Neural crest cell (in vitro differentiated cells): ENCODE measurements at regions not wholly inside any gene's neighbourhood (a gene's known extent, or its start where the extent isn't known, plus 50 kb on each side); places are given as distances from the start of the nearest gene placed in this dataset.

ENCODE experiments used
- DNase-seq: peaks from one replicate; pipeline ENCODE4 v3.0.0; 2021; ENCODE audit warnings: low read depth, mixed read lengths, low spot score
- H3K27ac Mint-ChIP-seq: one replicate; pipeline ENCODE4 v1.8.0; 2021; ENCODE audit warnings: mild to moderate bottlenecking, mixed read lengths; ENCODE audit not compliant: unreplicated experiment
- H3K27me3 Mint-ChIP-seq: 2 replicates; pipeline ENCODE4 v1.8.0; 2021; ENCODE audit warnings: low read depth, mild to moderate bottlenecking, mixed read lengths
- H3K36me3 Mint-ChIP-seq: 2 replicates; pipeline ENCODE4 v1.8.0; 2021; ENCODE audit warnings: low read depth, mild to moderate bottlenecking, mixed read lengths
- H3K4me1 Mint-ChIP-seq: 2 replicates; pipeline ENCODE4 v1.8.0; 2021; ENCODE audit warnings: mixed read lengths
- H3K4me3 Mint-ChIP-seq: one replicate; pipeline ENCODE4 v1.8.0; 2021; ENCODE audit warnings: mild to moderate bottlenecking, mixed read lengths
- H3K9me3 Mint-ChIP-seq: 2 replicates; pipeline ENCODE4 v1.8.0; 2021; ENCODE audit warnings: mixed read lengths
- CTCF ChIP-seq: fragments of 200-600 bp; sonication (generic); conservative IDR thresholded peaks from 2 replicates; pipeline ENCODE4 v1.5.0; 2021; ENCODE audit warnings: antibody characterized with exemption, mild to moderate bottlenecking

GRCh38 chr3:124322309-124322880 is 330.5 kb upstream of the ROPN1 start:
- no peaks in the 10 kb centered on the region for H3K4me1 Mint-ChIP-seq
- no peaks in the 10 kb centered on the region for H3K9me3 Mint-ChIP-seq
- no peak overlapping the region for H3K4me3 Mint-ChIP-seq
- H3K36me3 Mint-ChIP-seq = no peaks in the 10 kb centered on the region
- H3K27ac Mint-ChIP-seq = no peak overlapping the region
- no peak for TF ChIP-seq CTCF
- no peaks in the 10 kb centered on the region for H3K27me3 Mint-ChIP-seq
- no peak for DNase-seq

- H3K9me3 Mint-ChIP-seq = no peaks in the 10 kb centered on the region
- H3K27me3 Mint-ChIP-seq = no peaks in the 10 kb centered on the region
These were observed 331.0 kb upstream of the ROPN1 start for GRCh38 chr3:124322966-124323365.

GRCh38 chr3:124325248-124325647 is 333.3 kb upstream of the ROPN1 start:
- no peaks in the 10 kb centered on the region for H3K4me1 Mint-ChIP-seq
- peaks cover 6% of the 10 kb centered on the region for H3K36me3 Mint-ChIP-seq
- no peaks in the 10 kb centered on the region for H3K9me3 Mint-ChIP-seq
- TF ChIP-seq CTCF = no peak
- H3K27ac Mint-ChIP-seq = peak overlapping the region; percentile 60
- no peaks in the 10 kb centered on the region for H3K27me3 Mint-ChIP-seq
- no peak overlapping the region for H3K4me3 Mint-ChIP-seq
- no peak for DNase-seq

More at GRCh38 chr3:124322966-124323365, 331.0 kb upstream of the ROPN1 start:
- no peak for DNase-seq
- H3K36me3 Mint-ChIP-seq = no peaks in the 10 kb centered on the region
- H3K27ac Mint-ChIP-seq = no peak overlapping the region
- H3K4me3 Mint-ChIP-seq = no peak overlapping the region
- no peaks in the 10 kb centered on the region for H3K4me1 Mint-ChIP-seq
- TF ChIP-seq CTCF = no peak

DNA sequence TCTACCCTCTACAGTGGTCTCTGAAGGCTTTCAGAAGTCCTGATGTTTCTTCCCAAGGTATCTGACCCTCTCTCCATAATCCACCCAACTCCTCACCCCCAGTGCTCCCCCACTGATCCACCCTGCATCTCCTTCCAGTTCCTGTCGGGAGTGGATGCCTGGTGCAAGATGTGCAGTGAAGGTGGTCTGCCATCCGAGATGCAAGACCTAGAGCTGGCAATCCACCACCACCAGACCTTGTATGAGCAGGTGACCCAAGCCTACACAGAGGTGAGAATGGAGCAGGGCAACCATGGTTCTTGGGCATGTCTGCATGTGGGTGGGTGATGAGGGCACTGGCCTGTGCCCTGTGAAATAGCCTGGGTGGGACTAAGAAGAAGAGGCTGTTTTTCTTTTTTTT is 337.8 kb upstream of the ROPN1 start:
- H3K4me1 Mint-ChIP-seq = no peaks in the 10 kb centered on the region
- H3K4me3 Mint-ChIP-seq = no peak overlapping the region
- H3K36me3 Mint-ChIP-seq = peaks cover 10% of the 10 kb centered on the region
- H3K27me3 Mint-ChIP-seq = no peaks in the 10 kb centered on the region
- H3K9me3 Mint-ChIP-seq = no peaks in the 10 kb centered on the region
- no peak overlapping the region for H3K27ac Mint-ChIP-seq
- TF ChIP-seq CTCF = no peak
- no peak for DNase-seq

GRCh38 chr3:124333931-124334640 is 342.2 kb upstream of the ROPN1 start:
- peaks cover 5% of the 10 kb centered on the region for H3K4me1 Mint-ChIP-seq
- no peak for DNase-seq
- peaks cover 8% of the 10 kb centered on the region for H3K36me3 Mint-ChIP-seq
- H3K9me3 Mint-ChIP-seq = no peaks in the 10 kb centered on the region
- H3K27me3 Mint-ChIP-seq = no peaks in the 10 kb centered on the region
- no peak for TF ChIP-seq CTCF
- H3K27ac Mint-ChIP-seq = no peak overlapping the region
- H3K4me3 Mint-ChIP-seq = no peak overlapping the region
